SK-N-SH treated with all-trans-retinoic acid at 6 μM for 48 hours (cell line): ENCODE measurements at regions not wholly inside any gene's neighbourhood (a gene's known extent, or its start where the extent isn't known, plus 50 kb on each side); places are given as distances from the start of the nearest gene placed in this dataset.

Source experiments
- ATAC-seq: fragments of 200-7000 bp; cut with Tn5 transposase; 3 replicates; pipeline ENCODE4 v1.9.1; 2020; ENCODE audit warnings: mild to moderate bottlenecking, moderate library complexity
- ARNTL ChIP-seq: fragments of 450-650 bp; formaldehyde crosslinking; IDR thresholded peaks from 2 replicates; pipeline ENCODE4 v1.5.0; 2020; ENCODE audit warnings: low read depth, mild to moderate bottlenecking, moderate library complexity, borderline replicate concordance
- BACH2 ChIP-seq: fragments of 250-450 bp; sonication (Bioruptor Pico); IDR thresholded peaks from 2 replicates; pipeline ENCODE4 v1.9.0; 2021; ENCODE audit warnings: mild to moderate bottlenecking, borderline replicate concordance
- CSDC2 ChIP-seq: fragments of 250-450 bp; sonication (Bioruptor Pico); IDR thresholded peaks from 2 replicates; pipeline ENCODE4 v1.5.0; 2020; ENCODE audit warnings: mild to moderate bottlenecking, moderate library complexity
- GLIS3 ChIP-seq: fragments of 250-450 bp; sonication (Bioruptor Pico); IDR thresholded peaks from 2 replicates; pipeline ENCODE4 v1.5.0; 2020; ENCODE audit warnings: mild to moderate bottlenecking, moderate library complexity
- ISL1 ChIP-seq: fragments of 250-450 bp; sonication (Bioruptor Pico); IDR thresholded peaks from 2 replicates; pipeline ENCODE4 v2.1.2; 2022; ENCODE audit warnings: mild to moderate bottlenecking, moderate library complexity
- OSR1 ChIP-seq: fragments of 250-450 bp; sonication (Bioruptor Pico); IDR thresholded peaks from 2 replicates; pipeline ENCODE4 v1.8.0; 2022; ENCODE audit warnings: moderate library complexity, mild to moderate bottlenecking, inconsistent platforms
- PATZ1 ChIP-seq: fragments of 250-450 bp; sonication (Bioruptor Pico); IDR thresholded peaks from 2 replicates; pipeline ENCODE4 v1.8.0; 2020; ENCODE audit warnings: mild to moderate bottlenecking, moderate library complexity, borderline replicate concordance
- POU6F1 ChIP-seq: fragments of 250-450 bp; sonication (Bioruptor Pico); IDR thresholded peaks from 2 replicates; pipeline ENCODE4 v1.8.0; 2021; ENCODE audit warnings: low read depth, mild to moderate bottlenecking, moderate library complexity, borderline replicate concordance
- PPARA ChIP-seq: fragments of 250-450 bp; sonication (Bioruptor Pico); IDR thresholded peaks from 2 replicates; pipeline ENCODE4 v1.5.0; 2020; ENCODE audit warnings: mild to moderate bottlenecking, borderline replicate concordance
- RARB ChIP-seq: fragments of 250-450 bp; sonication (Bioruptor Pico); IDR thresholded peaks from 2 replicates; pipeline ENCODE4 v1.8.0; 2021; ENCODE audit warnings: mild to moderate bottlenecking, moderate library complexity
- SNAI2 ChIP-seq: fragments of 250-450 bp; sonication (Bioruptor Pico); IDR thresholded peaks from 2 replicates; pipeline ENCODE4 v1.5.0; 2020; ENCODE audit warnings: mild to moderate bottlenecking, moderate library complexity
- TCF4 ChIP-seq: fragments of 250-450 bp; sonication (Bioruptor Pico); IDR thresholded peaks from 2 replicates; pipeline ENCODE4 v1.8.0; 2021; ENCODE audit warnings: mild to moderate bottlenecking, moderate library complexity, borderline replicate concordance
- TOX ChIP-seq: fragments of 250-450 bp; sonication (Bioruptor Pico); IDR thresholded peaks from 2 replicates; pipeline ENCODE4 v1.8.0; 2021; ENCODE audit warnings: mild to moderate bottlenecking, moderate library complexity, borderline replicate concordance
- TSHZ2 ChIP-seq: fragments of 250-450 bp; sonication (Bioruptor Pico); IDR thresholded peaks from 2 replicates; pipeline ENCODE4 v1.5.0; 2020; ENCODE audit warnings: mild to moderate bottlenecking, moderate library complexity
- ZC3H10 ChIP-seq: fragments of 250-450 bp; sonication (Bioruptor Pico); IDR thresholded peaks from 2 replicates; pipeline ENCODE4 v1.5.1; 2021; ENCODE audit warnings: mild to moderate bottlenecking, moderate library complexity
- ZFP3 ChIP-seq: fragments of 250-450 bp; sonication (Bioruptor Pico); IDR thresholded peaks from 2 replicates; pipeline ENCODE4 v1.5.0; 2020; ENCODE audit warnings: mild to moderate bottlenecking, moderate library complexity
- ZFP30 ChIP-seq: fragments of 450-650 bp; formaldehyde crosslinking; IDR thresholded peaks from 2 replicates; pipeline ENCODE4 v1.5.0; 2022; ENCODE audit warnings: mild to moderate bottlenecking, moderate library complexity
- ZNF565 ChIP-seq: fragments of 450-650 bp; formaldehyde crosslinking; conservative IDR thresholded peaks from 2 replicates; pipeline ENCODE4 v1.5.0; 2020; ENCODE audit warnings: low read depth, mild to moderate bottlenecking, moderate library complexity
- ZNF70 ChIP-seq: fragments of 450-650 bp; formaldehyde crosslinking; IDR thresholded peaks from 2 replicates; pipeline ENCODE4 v1.5.0; 2020; ENCODE audit warnings: mild to moderate bottlenecking, moderate library complexity
- ZNF8 ChIP-seq: fragments of 450-650 bp; formaldehyde crosslinking; IDR thresholded peaks from 2 replicates; pipeline ENCODE4 v1.5.0; 2020; ENCODE audit warnings: mild to moderate bottlenecking, moderate library complexity
- TF ChIP-seq, protein P1 (sequence below): fragments of 250-450 bp; sonication (Bioruptor Pico); IDR thresholded peaks from 2 replicates; pipeline ENCODE4 v1.5.1; 2020; ENCODE audit warnings: low read depth, mild to moderate bottlenecking, moderate library complexity
- TF ChIP-seq, protein P2 (sequence below): fragments of 250-450 bp; sonication (Bioruptor Pico); IDR thresholded peaks from 2 replicates; pipeline ENCODE4 v1.5.1; 2021; ENCODE audit warnings: mild to moderate bottlenecking, moderate library complexity

DNA sequence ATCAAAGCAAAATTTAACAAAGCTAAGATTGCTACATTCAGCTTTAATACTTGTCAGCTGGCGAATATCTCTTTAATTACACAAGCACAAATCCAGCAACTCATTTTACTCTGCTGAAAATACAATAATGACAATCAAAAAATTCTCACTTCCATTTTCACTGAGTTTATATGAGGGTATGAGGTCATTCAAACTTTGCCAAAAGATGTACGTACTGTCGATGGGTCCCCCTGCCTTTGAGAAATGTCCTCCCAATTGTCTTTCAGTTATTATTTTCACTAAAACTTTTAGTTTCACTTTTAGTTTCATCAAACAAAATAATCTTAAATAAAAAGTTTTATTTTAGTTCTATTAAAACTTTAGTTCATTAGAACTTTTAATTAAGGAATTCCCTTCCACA is 159.5 kb upstream of the WDR11 start (continued):
- no peak for TF ChIP-seq PATZ1 (CRISPR knock-in tag)

DNA sequence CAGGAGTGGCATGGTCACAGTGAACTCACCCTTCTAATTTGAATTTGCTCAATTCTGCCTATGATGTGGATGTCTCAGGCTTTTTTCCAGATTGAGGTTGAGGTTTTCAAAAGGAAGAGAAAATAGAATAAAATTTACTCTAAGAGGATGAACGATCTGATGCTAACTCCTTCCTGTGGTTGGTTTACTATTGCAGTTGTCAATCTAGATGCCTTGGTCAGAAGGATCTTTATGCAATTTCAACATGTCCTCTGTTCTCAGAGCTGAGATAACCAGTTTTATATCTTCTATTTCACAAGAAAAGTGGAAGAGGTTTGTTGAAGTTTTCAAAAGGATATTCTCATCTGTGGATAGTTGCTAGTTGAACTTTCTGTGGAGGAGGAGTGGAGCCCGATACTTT is 150.7 kb upstream of the WDR11 start:
- TF ChIP-seq POU6F1 (no peak), TOX (CRISPR knock-in tag) (no peak), ZFP30 (CRISPR knock-in tag) (no peak), ARNTL (no peak), PATZ1 (CRISPR knock-in tag) (no peak), ISL1 (CRISPR knock-in tag) (no peak), CSDC2 (CRISPR knock-in tag) (no peak), PPARA (CRISPR knock-in tag) (no peak)
- no peak for ATAC-seq

- no peak for ATAC-seq
- no peak for TF ChIP-seq ARNTL
- no peak for TF ChIP-seq ZFP3 (CRISPR knock-in tag)
- TF ChIP-seq GLIS3 (CRISPR knock-in tag) = no peak
- no peak for TF ChIP-seq RARB (CRISPR knock-in tag)
These were observed 149.8 kb upstream of the WDR11 start for GRCh38 chr10:120701381-120701780.

- TF ChIP-seq SNAI2 (CRISPR knock-in tag) (no peak), ISL1 (CRISPR knock-in tag) (no peak), TCF4 (CRISPR knock-in tag) (no peak), BACH2 (CRISPR knock-in tag) (no peak), ZC3H10 (CRISPR knock-in tag) (no peak), OSR1 (CRISPR knock-in tag) (no peak), PATZ1 (CRISPR knock-in tag) (no peak), ZNF565 (no peak), TSHZ2 (CRISPR knock-in tag) (no peak), PPARA (CRISPR knock-in tag) (no peak), RARB (CRISPR knock-in tag) (no peak), ZNF8 (no peak), ZFP30 (CRISPR knock-in tag) (no peak), ZNF70 (CRISPR knock-in tag) (no peak), POU6F1 (no peak), CSDC2 (CRISPR knock-in tag) (no peak)
- TF ChIP-seq, protein P1, sequence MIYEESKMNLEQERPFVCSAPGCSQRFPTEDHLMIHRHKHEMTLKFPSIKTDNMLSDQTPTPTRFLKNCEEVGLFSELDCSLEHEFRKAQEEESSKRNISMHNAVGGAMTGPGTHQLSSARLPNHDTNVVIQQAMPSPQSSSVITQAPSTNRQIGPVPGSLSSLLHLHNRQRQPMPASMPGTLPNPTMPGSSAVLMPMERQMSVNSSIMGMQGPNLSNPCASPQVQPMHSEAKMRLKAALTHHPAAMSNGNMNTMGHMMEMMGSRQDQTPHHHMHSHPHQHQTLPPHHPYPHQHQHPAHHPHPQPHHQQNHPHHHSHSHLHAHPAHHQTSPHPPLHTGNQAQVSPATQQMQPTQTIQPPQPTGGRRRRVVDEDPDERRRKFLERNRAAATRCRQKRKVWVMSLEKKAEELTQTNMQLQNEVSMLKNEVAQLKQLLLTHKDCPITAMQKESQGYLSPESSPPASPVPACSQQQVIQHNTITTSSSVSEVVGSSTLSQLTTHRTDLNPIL (CRISPR knock-in tag) = no peak
- TF ChIP-seq, protein P2, sequence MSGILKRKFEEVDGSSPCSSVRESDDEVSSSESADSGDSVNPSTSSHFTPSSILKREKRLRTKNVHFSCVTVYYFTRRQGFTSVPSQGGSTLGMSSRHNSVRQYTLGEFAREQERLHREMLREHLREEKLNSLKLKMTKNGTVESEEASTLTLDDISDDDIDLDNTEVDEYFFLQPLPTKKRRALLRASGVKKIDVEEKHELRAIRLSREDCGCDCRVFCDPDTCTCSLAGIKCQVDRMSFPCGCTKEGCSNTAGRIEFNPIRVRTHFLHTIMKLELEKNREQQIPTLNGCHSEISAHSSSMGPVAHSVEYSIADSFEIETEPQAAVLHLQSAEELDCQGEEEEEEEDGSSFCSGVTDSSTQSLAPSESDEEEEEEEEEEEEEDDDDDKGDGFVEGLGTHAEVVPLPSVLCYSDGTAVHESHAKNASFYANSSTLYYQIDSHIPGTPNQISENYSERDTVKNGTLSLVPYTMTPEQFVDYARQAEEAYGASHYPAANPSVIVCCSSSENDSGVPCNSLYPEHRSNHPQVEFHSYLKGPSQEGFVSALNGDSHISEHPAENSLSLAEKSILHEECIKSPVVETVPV = no peak
- no peak for ATAC-seq
These were observed 149.1 kb upstream of the WDR11 start for GRCh38 chr10:120702032-120702431.
